ENCODE measurements at regions not wholly inside any gene's neighbourhood (a gene's known extent, or its start where the extent isn't known, plus 50 kb on each side); places are given as distances from the start of the nearest gene placed in this dataset.

GRCh38 chr9:105912863-105913516 lies 218.6 kb downstream of the TMEM38B start:
- DNase-seq (ENCODE audit: low read depth in 2 of 2, low spot score in 1 of 2): no peak

DNA sequence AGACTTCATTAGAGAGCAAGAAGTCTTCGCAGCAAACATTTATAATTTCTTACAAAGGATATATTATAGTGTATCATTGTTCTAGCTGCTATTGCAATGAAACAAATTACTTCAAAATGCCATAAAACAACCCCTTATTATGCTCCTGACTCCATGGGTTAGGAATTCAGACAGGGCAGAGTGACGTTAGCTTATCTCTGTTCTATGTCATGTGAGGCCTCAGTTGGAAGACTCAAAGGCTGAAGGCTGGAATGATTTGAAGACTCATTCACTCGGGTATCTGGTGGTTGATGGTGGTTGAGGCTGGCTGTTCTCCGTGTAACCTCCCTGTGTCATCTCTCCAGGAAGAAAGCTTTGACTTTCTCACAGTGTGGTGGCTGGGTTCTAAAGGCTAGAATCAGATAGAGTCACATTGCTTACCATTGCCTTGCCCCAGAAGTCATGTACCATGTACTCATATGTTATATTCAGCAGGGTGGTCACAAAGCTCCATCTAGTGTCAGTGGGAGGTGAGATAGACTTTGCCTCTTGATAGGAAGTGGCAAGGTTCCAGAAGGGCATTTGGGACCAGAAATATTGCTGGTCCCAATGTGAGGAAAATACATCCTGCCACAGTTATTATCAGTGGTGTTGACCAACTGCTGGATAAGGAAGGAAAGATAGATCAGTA lies 226.9 kb downstream of the TMEM38B start:
- no peak for DNase-seq (ENCODE audit: low read depth in 2 of 2, low spot score in 1 of 2)

- no peak for DNase-seq (ENCODE audit: low read depth in 2 of 2, low spot score in 1 of 2)
Measured at GRCh38 chr9:105928416-105928815, 234.1 kb downstream of the TMEM38B start.

- DNase-seq (ENCODE audit: low read depth in 2 of 2, low spot score in 1 of 2): no peak
Measured at GRCh38 chr9:105930011-105930627, 235.8 kb downstream of the TMEM38B start.

DNA sequence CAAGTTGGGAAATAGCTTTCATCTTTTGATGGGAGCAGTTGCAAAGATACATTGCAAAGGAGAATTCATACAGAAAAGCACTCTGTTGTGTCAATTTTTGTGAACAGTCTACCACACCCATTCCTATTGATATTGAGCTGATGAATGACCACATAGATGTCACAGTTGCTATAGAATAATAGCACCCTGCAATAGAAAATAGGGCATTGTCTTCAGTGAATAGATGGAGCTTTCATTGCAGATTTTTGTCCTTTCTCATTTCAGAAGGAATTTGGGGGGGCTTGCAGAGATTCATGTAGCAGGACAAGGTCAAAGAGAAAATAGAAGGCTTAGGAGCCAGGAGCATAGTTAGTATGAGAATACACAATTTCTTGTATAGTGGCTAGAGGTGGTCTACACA lies 237.9 kb downstream of the TMEM38B start:
- no peak for DNase-seq (ENCODE audit: low read depth in 2 of 2, low spot score in 1 of 2)

DNA sequence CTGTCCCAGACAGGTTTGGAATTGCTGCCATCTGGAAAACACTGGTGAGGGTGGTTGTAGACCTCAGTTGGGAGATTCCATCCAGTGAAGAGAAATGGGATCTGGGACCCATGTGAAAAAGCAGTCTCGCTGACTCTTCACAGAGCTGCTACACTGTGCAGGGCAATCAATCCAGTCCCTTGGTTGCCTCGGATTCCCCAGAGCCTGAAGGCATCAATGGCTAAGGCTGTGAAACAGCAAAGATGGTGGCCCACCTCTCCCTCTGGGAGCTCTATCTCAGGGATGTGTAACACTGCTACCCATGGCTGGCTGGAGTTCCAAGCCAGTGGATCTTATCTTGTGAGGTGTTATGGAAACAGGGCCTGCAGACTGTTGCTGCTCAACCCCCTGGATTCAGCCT lies 256.1 kb downstream of the TMEM38B start:
- no peak for DNase-seq (ENCODE audit: low read depth in 2 of 2, low spot score in 1 of 2)

DNA sequence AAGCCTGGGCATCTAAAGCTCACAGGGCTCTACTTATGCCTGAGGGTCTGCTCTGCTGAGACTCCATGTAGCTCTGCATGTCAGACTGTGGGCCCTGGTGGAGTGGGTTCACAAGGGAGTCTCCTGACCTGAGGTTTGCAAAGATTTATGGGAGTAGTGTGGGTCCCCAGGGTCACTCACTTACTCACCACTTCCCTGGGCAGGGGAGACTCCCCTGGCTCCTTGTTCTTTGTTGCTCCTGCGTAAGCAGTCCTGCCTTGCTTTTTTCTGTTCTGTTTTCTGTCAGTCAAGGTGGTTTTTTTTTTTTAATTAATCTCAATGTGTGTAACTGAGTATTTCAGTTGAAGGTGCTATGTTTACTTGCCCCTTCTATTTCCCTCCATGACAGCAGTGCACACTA lies 256.6 kb downstream of the TMEM38B start:
- no peak for DNase-seq (ENCODE audit: low read depth in 2 of 2, low spot score in 1 of 2)

- DNase-seq (ENCODE audit: low read depth in 2 of 2, low spot score in 1 of 2): no peak
Measured at GRCh38 chr9:105954517-105954916, 260.2 kb downstream of the TMEM38B start.

GRCh38 chr9:105957830-105958229 lies 263.5 kb downstream of the TMEM38B start:
- no peak for DNase-seq (ENCODE audit: low read depth in 2 of 2, low spot score in 1 of 2)

- DNase-seq (ENCODE audit: low read depth in 2 of 2, low spot score in 1 of 2): no peak
Measured at GRCh38 chr9:105958587-105958986, 264.2 kb downstream of the TMEM38B start.

DNA sequence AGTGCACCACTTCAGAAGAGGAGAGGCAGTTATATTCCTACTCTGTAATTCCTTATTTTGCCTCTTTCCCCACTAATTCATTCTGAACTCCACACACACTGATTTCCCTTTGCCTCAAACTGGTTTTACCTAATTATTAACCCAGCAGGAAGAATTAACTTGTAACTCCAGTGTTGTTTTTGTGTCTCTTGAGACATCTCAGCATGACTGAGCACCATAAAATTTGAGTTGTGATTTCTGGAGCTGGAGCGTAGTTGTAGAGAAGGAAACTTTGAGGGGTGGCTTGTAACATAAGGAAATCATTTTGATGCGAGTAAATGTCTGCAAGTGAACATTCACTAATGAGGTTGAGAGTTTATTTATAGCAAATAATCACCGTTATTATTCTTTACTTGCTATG lies 265.2 kb downstream of the TMEM38B start:
- no peak for DNase-seq (ENCODE audit: low read depth in 2 of 2, low spot score in 1 of 2)

DNA sequence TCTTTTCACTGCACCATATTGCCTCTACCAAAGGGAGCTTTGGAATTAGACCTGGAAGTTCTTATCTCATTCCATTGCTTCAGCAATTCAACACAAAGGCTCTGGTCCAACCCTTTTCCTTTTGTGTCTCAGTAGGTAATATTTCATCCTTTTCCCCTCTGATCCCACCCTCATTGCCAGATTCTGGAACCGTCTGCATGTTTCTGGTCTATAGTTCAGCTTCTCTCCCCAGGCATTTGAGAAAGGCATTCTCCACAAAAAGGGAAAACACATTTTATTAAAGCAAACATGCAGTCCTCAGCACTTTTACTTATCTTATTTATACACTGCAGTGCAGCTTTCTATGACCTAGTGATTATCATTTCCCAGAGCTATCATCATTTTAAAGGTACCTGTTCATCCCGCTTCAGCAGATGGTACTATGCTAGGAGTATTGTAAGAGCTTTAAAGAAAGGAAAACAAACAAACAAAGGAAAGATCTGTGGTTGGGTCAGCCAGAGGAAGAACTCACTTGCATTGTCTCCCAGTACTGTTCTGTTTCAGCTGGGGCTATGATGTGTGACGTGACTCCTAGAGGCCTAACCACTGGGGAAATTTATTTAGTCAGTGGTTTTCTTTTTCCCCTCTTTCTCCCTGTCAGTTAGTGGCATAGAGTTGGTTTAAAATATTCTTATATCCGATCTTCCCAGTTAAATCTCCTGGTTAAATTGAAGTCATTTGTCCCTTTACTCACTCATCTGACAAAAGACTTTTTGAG lies 269.2 kb downstream of the TMEM38B start:
- no peak for DNase-seq (ENCODE audit: low read depth in 2 of 2, low spot score in 1 of 2)

DNA sequence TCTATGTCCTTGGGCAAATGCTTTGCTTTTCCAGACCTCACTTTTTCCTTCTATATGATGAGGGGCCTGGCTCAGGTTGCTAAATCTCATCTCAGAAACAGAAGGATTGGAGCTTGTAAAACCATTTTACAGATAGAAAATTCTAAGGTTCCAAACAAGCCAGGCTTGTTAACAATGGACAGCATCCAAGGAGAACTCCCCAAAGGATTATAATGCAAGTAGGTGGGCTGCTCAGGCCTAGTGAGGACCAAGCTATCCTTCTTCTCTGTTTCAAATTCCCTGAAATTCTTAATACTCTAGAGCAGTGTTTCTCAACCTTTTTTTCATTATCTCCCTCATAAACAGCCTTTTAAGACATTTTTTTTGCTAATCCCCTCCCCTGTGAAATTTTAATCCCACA lies 269.8 kb downstream of the TMEM38B start:
- DNase-seq (ENCODE audit: low read depth in 2 of 2, low spot score in 1 of 2): no peak

DNA sequence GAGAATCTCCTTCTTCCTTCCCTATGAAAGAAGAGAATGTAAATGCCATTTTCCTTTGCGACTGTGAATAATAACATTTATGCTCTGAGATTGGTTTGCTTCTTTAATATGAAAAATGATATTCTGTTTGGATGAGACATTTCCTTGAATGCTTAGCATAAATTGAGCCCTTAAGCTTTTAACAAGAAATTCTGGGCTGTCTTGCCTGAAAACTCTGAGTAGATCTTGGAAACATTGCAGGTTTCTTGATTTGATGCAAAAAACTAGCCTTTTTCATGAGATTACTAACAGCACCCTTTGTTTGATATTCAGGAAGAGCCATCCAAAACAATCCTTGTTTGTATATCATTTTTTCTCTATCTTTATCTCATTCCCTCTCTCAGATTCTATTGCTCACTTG lies 272.5 kb downstream of the TMEM38B start:
- no peak for DNase-seq (ENCODE audit: low read depth in 2 of 2, low spot score in 1 of 2)

GRCh38 chr9:105967248-105967647 lies 272.9 kb downstream of the TMEM38B start:
- no peak for DNase-seq (ENCODE audit: low read depth in 2 of 2, low spot score in 1 of 2)

GRCh38 chr9:105967797-105968196 lies 273.5 kb downstream of the TMEM38B start:
- DNase-seq (ENCODE audit: low read depth in 2 of 2, low spot score in 1 of 2): no peak

DNA sequence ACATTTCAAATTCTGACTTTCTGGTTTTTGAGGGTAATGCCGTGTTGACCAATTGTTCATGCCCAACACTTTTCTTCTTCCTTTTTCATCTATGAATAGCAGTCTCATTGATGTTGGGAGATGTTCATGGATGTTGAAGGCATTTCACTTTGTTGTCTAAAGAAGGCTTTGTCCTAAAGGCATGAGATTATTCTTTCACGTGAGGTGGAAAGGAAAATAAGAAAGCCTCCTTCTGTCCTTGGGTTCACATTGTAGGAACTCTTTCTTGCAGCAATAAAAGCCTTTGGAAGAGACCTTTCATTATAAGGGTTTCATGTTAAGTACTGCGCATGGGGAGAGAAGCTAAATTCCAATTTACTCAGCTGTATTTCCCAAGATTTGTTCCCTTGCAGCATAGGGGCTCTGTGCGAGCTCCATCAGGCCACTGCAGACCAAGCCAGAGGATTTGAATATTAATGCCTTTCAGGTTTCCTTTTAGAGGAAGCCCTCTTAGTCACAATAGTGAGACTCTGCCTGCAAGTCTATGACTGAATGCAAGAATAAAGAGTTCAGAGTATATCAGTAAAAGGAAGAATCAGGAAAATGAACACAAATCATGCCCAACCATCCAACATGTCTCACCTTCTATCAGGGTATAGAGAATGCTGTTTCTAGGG lies 274.6 kb downstream of the TMEM38B start:
- DNase-seq (ENCODE audit: low read depth in 2 of 2, low spot score in 1 of 2): no peak

DNA sequence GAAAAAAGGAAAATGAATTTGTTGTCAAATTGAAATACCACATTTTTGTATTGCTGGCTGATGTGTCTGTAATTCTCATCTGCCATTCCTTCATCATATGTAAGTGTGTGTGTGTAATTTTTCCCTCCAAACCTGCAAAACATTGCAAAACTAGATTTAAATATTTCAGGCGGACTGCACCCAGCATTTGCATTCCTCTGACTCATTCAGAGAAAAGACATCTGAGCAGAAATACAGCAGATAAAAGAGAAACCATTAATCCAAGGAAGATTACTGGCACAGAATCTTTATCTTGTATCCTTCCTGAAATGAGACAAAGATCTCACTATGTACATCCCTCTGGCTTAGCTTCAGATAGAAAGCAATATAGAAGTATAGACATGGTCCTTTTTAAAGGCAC lies 275.3 kb downstream of the TMEM38B start:
- no peak for DNase-seq (ENCODE audit: low read depth in 2 of 2, low spot score in 1 of 2)

DNA sequence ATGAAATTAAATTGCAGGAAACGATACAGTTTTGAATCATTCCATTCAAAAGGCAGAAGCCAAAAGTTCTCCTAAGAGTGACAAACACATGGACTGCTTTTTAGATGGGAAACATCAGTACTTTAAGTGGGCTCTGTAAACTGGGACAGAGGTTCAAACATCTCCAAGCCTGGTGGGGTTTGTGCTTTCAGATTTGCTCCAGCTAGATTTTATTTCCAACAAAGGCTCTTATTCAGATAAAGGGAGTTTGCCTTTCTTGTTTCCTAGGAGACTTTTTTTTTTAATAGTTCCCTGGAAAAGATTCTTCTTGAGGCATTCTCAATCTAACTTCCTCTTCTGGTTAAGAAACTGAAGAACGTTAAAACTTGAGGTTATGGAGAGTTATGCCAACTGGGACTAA lies 277.6 kb downstream of the TMEM38B start:
- no peak for DNase-seq (ENCODE audit: low read depth in 2 of 2, low spot score in 1 of 2)

- no peak for DNase-seq (ENCODE audit: low read depth in 2 of 2, low spot score in 1 of 2)
Measured at GRCh38 chr9:105972466-105973204, 278.3 kb downstream of the TMEM38B start.

- DNase-seq (ENCODE audit: low read depth in 2 of 2, low spot score in 1 of 2): no peak
Measured at GRCh38 chr9:105973951-105974351, 279.6 kb downstream of the TMEM38B start.

All from stimulated activated CD8-positive, alpha-beta memory T cell treated with anti-CD3 and anti-CD28 coated beads, Interleukin-4, amount 100 ng/mL, for 1 hour (primary cell).